H9 (cell line): ENCODE measurements at regions not wholly inside any gene's neighbourhood (a gene's known extent, or its start where the extent isn't known, plus 50 kb on each side); places are given as distances from the start of the nearest gene placed in this dataset.

ENCODE experiments used
- DNase-seq: peaks from one replicate; pipeline ENCODE4 v3.0.0-alpha.2; 2017
- H2AFZ ChIP-seq: one replicate; pipeline ENCODE4 v1.6.1; 2013; ENCODE audit warnings: mild to moderate bottlenecking, low read length, control low read depth, moderate library complexity
- H2AK5ac ChIP-seq: 2 replicates; pipeline ENCODE4 v1.6.1; 2013; ENCODE audit warnings: low read length, control low read depth, mixed read lengths; ENCODE audit not compliant: insufficient read length
- H2BK120ac ChIP-seq: one replicate; pipeline ENCODE4 v1.6.1; 2013; ENCODE audit warnings: low read depth, mild to moderate bottlenecking, low read length, control low read depth, inconsistent platforms; ENCODE audit not compliant: poor library complexity, severe bottlenecking
- H2BK12ac ChIP-seq: 2 replicates; pipeline ENCODE4 v1.6.1; 2013; ENCODE audit warnings: low read length, control low read depth, mixed read lengths, low read depth; ENCODE audit not compliant: insufficient read length
- H2BK15ac ChIP-seq: 2 replicates; pipeline ENCODE4 v1.6.1; 2013; ENCODE audit warnings: low read depth, low read length, control low read depth
- H2BK20ac ChIP-seq: one replicate; pipeline ENCODE4 v1.6.1; 2013; ENCODE audit warnings: low read depth, mild to moderate bottlenecking, low read length, control low read depth, inconsistent platforms; ENCODE audit not compliant: poor library complexity, severe bottlenecking
- H2BK5ac ChIP-seq: 2 replicates; pipeline ENCODE4 v1.6.1; 2013; ENCODE audit warnings: low read length, control low read depth, mixed read lengths; ENCODE audit not compliant: insufficient read length
- H3K14ac ChIP-seq: 2 replicates; pipeline ENCODE4 v1.6.1; 2013; ENCODE audit warnings: low read length, control low read depth; ENCODE audit not compliant: insufficient read depth
- H3K18ac ChIP-seq: 2 replicates; pipeline ENCODE4 v1.6.1; 2013; ENCODE audit warnings: low read depth, mild to moderate bottlenecking, mixed read lengths, low read length, control low read depth; ENCODE audit not compliant: insufficient read length
- H3K23ac ChIP-seq: 2 replicates; pipeline ENCODE4 v1.6.1; 2013; ENCODE audit warnings: low read length, control low read depth, mixed read lengths, low read depth; ENCODE audit not compliant: insufficient read length
- H3K23me2 ChIP-seq: 2 replicates; pipeline ENCODE4 v1.6.1; 2013; ENCODE audit warnings: low read depth, mild to moderate bottlenecking, mixed read lengths, low read length, control low read depth; ENCODE audit not compliant: insufficient read length, poor library complexity, severe bottlenecking
- H3K27ac ChIP-seq: 2 replicates; pipeline ENCODE4 v1.5.1; 2013; ENCODE audit warnings: low read length, control low read depth, mixed read lengths, low read depth; ENCODE audit not compliant: insufficient read length
- H3K27me3 ChIP-seq: 2 replicates; pipeline ENCODE4 v1.6.1; 2013; ENCODE audit warnings: low read length, control low read depth, inconsistent platforms; ENCODE audit not compliant: insufficient read depth
- H3K4ac ChIP-seq: 2 replicates; pipeline ENCODE4 v1.6.1; 2013; ENCODE audit warnings: low read depth, mild to moderate bottlenecking, control low read depth, inconsistent platforms, low read length, moderate library complexity
- H3K4me1 ChIP-seq: 2 replicates; pipeline ENCODE4 v1.6.1; 2013; ENCODE audit warnings: low read length, control low read depth, inconsistent platforms; ENCODE audit not compliant: insufficient read depth
- H3K4me2 ChIP-seq: 2 replicates; pipeline ENCODE4 v1.6.1; 2013; ENCODE audit warnings: low read length, control low read depth, mixed read lengths; ENCODE audit not compliant: insufficient read length, insufficient read depth
- H3K56ac ChIP-seq: 2 replicates; pipeline ENCODE4 v1.6.1; 2013; ENCODE audit warnings: low read depth, mild to moderate bottlenecking, mixed read lengths, low read length, control low read depth; ENCODE audit not compliant: insufficient read length
- H3K79me1 ChIP-seq: 2 replicates; pipeline ENCODE4 v1.6.1; 2013; ENCODE audit warnings: low read depth, mild to moderate bottlenecking, moderate library complexity, low read length, control low read depth, inconsistent platforms; ENCODE audit not compliant: insufficient read depth, poor library complexity, severe bottlenecking
- H3K79me2 ChIP-seq: 2 replicates; pipeline ENCODE4 v1.6.1; 2013; ENCODE audit warnings: low read length, control low read depth, inconsistent platforms; ENCODE audit not compliant: insufficient read depth
- H3K9ac ChIP-seq: 2 replicates; pipeline ENCODE4 v1.6.1; 2013; ENCODE audit warnings: low read length, control low read depth, mixed read lengths; ENCODE audit not compliant: insufficient read length; ENCODE audit errors: extremely low read depth
- H3K9me3 ChIP-seq: one replicate; pipeline ENCODE4 v1.6.1; 2013; ENCODE audit warnings: low read depth, low read length, inconsistent platforms; ENCODE audit not compliant: control insufficient read depth
- H3T11ph ChIP-seq: one replicate; pipeline ENCODE4 v1.6.1; 2013; ENCODE audit warnings: mild to moderate bottlenecking, low read length, control low read depth, inconsistent platforms
- H4K20me1 ChIP-seq: one replicate; pipeline ENCODE4 v1.6.1; 2013; ENCODE audit not compliant: control insufficient read depth, insufficient read length, insufficient read depth
- H4K5ac ChIP-seq: 2 replicates; pipeline ENCODE4 v1.6.1; 2013; ENCODE audit warnings: low read depth, mild to moderate bottlenecking, mixed read lengths, low read length, control low read depth; ENCODE audit not compliant: insufficient read length
- H4K8ac ChIP-seq: replicated peaks from 2 replicates; pipeline ENCODE4 v1.6.1; 2013; ENCODE audit warnings: low read length, control low read depth, mixed read lengths, low read depth; ENCODE audit not compliant: insufficient read length
- H4K91ac ChIP-seq: 2 replicates; pipeline ENCODE4 v1.6.1; 2013; ENCODE audit warnings: low read depth, mild to moderate bottlenecking, moderate library complexity, mixed read lengths, low read length, control low read depth; ENCODE audit not compliant: insufficient read length
- H3K27ac Mint-ChIP-seq, 3 experiments: 2 replicates in 2 of 3; 3 replicates in 1 of 3; pipeline ENCODE4 v1.8.0; 2020 to 2021; ENCODE audit warnings: mixed read lengths in 3 of 3, mild to moderate bottlenecking in 1 of 3, moderate library complexity in 1 of 3
- H3K27me3 Mint-ChIP-seq: 2 replicates; pipeline ENCODE4 v1.8.0; 2021; ENCODE audit warnings: low read depth, mild to moderate bottlenecking, moderate library complexity, mixed read lengths
- H3K36me3 Mint-ChIP-seq, 3 experiments: 2 replicates in 2 of 3; 3 replicates in 1 of 3; pipeline ENCODE4 v1.8.0; 2020 to 2021; ENCODE audit warnings: low read depth in 3 of 3, mixed read lengths in 3 of 3; ENCODE audit not compliant: insufficient read depth in 1 of 3
- H3K4me1 Mint-ChIP-seq, 2 experiments: 2 replicates each; pipeline ENCODE4 v1.8.0; 2020; ENCODE audit warnings: mixed read lengths in 2 of 2
- H3K4me3 Mint-ChIP-seq, 2 experiments: 2 replicates in 1 of 2; 3 replicates in 1 of 2; pipeline ENCODE4 v1.8.0; 2020 to 2021; ENCODE audit warnings: mild to moderate bottlenecking in 2 of 2, mixed read lengths in 2 of 2, moderate library complexity in 1 of 2
- H3K9me3 Mint-ChIP-seq, 2 experiments: 2 replicates in 1 of 2; 3 replicates in 1 of 2; pipeline ENCODE4 v1.8.0; 2020; ENCODE audit warnings: mild to moderate bottlenecking in 2 of 2, mixed read lengths in 2 of 2, moderate library complexity in 1 of 2
- CTCF ChIP-seq: fragments of 200-600 bp; sonication (generic); conservative IDR thresholded peaks from 3 replicates; pipeline ENCODE4 v1.8.0; 2021; ENCODE audit warnings: antibody characterized with exemption, mild to moderate bottlenecking
- WGBS: extraction: QIAGEN DNeasy Blood & Tissue Kit; methylation state at CpG from one replicate; pipeline ENCODE4 v1.1.7; 2013; ENCODE audit warnings: missing lambda C conversion rate, low lambda C conversion rate, mixed read lengths; ENCODE audit not compliant: insufficient read length; ENCODE audit errors: extremely low coverage; 5-methylcytosine and 5-hydroxymethylcytosine counted together

DNA sequence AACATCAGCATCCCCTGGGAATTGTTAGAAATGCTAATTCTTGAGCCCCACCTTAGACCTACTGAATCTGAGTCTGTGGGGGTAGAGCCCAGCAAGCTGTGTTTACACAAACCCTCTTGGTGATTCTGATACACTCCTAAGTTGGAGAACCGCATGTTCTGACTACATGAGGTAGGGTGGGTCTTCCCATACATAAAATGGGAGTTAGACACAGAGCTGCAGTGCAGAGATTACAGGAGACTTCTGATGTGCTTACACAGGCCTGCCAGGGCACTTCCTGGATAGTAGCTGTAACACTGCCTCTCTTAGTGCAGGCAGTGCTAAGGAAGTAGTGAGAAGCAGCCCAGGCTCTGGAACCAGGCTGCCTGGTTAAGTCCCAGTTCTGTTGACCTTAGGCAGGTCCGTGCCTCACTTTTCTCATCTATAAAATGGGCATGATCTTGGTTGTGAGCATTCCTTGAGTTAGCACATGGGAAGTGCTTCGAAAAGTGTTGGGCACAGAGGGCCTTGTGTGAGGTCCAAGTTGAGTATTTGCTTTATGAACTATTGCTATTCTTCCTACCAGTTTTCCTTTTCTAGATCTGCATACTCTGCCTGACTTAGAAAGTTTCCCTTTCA, 67.3 kb downstream of the GLI2 start:
- H3K27me3 Mint-ChIP-seq, result no peaks in the 10 kb centered on the region
- H2AK5ac ChIP-seq, result no peak overlapping the region
- H3K9me3 Mint-ChIP-seq, result no peaks in the 10 kb centered on the region
- no peaks in the 10 kb centered on the region for H3K27me3 ChIP-seq
- H3K27ac ChIP-seq, result no peak overlapping the region
- H3K14ac ChIP-seq, result no peak overlapping the region
- no peak overlapping the region for H2BK12ac ChIP-seq
- H3K56ac ChIP-seq, result no peak overlapping the region
- H3K4me3 Mint-ChIP-seq, result peak overlapping the region in 1 of 2 experiments; percentile 50; a peak in 1 of 5 replicates
- H3K4me2 ChIP-seq, result no peak overlapping the region
- H4K5ac ChIP-seq, result no peak overlapping the region
- no peaks in the 10 kb centered on the region; the same call in 1 of the 2 replicates for H3K79me2 ChIP-seq
- TF ChIP-seq CTCF, result no peak
- no peak overlapping the region for H2BK15ac ChIP-seq
- H3K23me2 ChIP-seq, result no peaks in the 10 kb centered on the region
- H2BK20ac ChIP-seq, result no peak overlapping the region
- H4K91ac ChIP-seq, result no peak overlapping the region
- H3K18ac ChIP-seq, result no peak overlapping the region
- no peaks in the 10 kb centered on the region for H4K20me1 ChIP-seq
- H3K4me1 Mint-ChIP-seq, result peaks cover 44 to 62% of the 10 kb centered on the region in 2 experiments
- H3T11ph ChIP-seq, result no peak overlapping the region
- no peak for DNase-seq
- no peak overlapping the region for H3K9ac ChIP-seq
- H3K27ac Mint-ChIP-seq, result peak overlapping the region in 2 of 3 experiments; percentile 42 to 86; a peak in 2 of 7 replicates
- H3K36me3 Mint-ChIP-seq, result peaks cover 16 to 48% (median 40%) of the 10 kb centered on the region in 3 experiments; a peak in 6 of 7 replicates
- no peak overlapping the region for H2AFZ ChIP-seq
- no peak overlapping the region for H3K23ac ChIP-seq
- H3K4ac ChIP-seq, result no peak overlapping the region
- WGBS, result no CpG with 5 or more reads among the region's 3 CpGs
- no peaks in the 10 kb centered on the region for H3K9me3 ChIP-seq
- peaks cover 4% of the 10 kb centered on the region for H3K79me1 ChIP-seq
- H3K4me1 ChIP-seq, result peaks cover 6% of the 10 kb centered on the region; the same call in 1 of the 2 replicates
- no peak overlapping the region for H2BK5ac ChIP-seq
- H2BK120ac ChIP-seq, result no peak overlapping the region
- H4K8ac ChIP-seq, result no peak overlapping the region
